Testis (tissue), 2 donors: ENCODE measurements at regions not wholly inside any gene's neighbourhood (a gene's known extent, or its start where the extent isn't known, plus 50 kb on each side); places are given as distances from the start of the nearest gene placed in this dataset.

Experiments
- CTCF ChIP-seq, 3 experiments: fragments of 450-650 bp in 2 of 3; fragments of 200-600 bp in 1 of 3; sonication (generic) in 1 of 3; IDR thresholded peaks; one replicate each; pipeline ENCODE4 v1.5.1; 2016 to 2019; ENCODE audit warnings: antibody characterized with exemption in 3 of 3, mild to moderate bottlenecking in 2 of 3, moderate library complexity in 1 of 3
- POLR2A ChIP-seq: fragments of 450-650 bp; IDR thresholded peaks from one replicate; pipeline ENCODE4 v1.6.1; 2017; ENCODE audit warnings: antibody characterized with exemption, mild to moderate bottlenecking, moderate library complexity

GRCh38 chr15:62406305-62406891 is 241.3 kb upstream of the C2CD4B start:
- no peak for TF ChIP-seq CTCF (IDR thresholded peaks at IDR 0.05)
- TF ChIP-seq POLR2A = no peak
